Upper lobe of right lung (tissue), 1 donor: ENCODE measurements at regions not wholly inside any gene's neighbourhood (a gene's known extent, or its start where the extent isn't known, plus 50 kb on each side); places are given as distances from the start of the nearest gene placed in this dataset.

Source experiments
- ATAC-seq: fragments of 200-7000 bp; cut with Tn5 transposase; one replicate; pipeline ENCODE4 v1.9.1; 2020; ENCODE audit warnings: mild to moderate bottlenecking, moderate library complexity
- DNase-seq: peaks from one replicate; pipeline ENCODE4 v3.0.0-alpha.2; 2020
- H3K27ac ChIP-seq: fragments of 200-600 bp; one replicate; pipeline ENCODE4 v1.8.0; 2022
- H3K27me3 ChIP-seq: fragments of 200-600 bp; one replicate; pipeline ENCODE4 v1.8.0; 2022; ENCODE audit warnings: mild to moderate bottlenecking
- H3K36me3 ChIP-seq: fragments of 200-600 bp; one replicate; pipeline ENCODE4 v1.8.0; 2022
- H3K4me1 ChIP-seq: fragments of 200-600 bp; one replicate; pipeline ENCODE4 v1.8.0; 2022
- H3K4me3 ChIP-seq: fragments of 200-600 bp; one replicate; pipeline ENCODE4 v1.8.0; 2022; ENCODE audit warnings: mild to moderate bottlenecking
- H3K9me3 ChIP-seq: fragments of 200-600 bp; one replicate; pipeline ENCODE4 v1.8.0; 2022
- CTCF ChIP-seq: fragments of 200-600 bp; IDR thresholded peaks from one replicate; pipeline ENCODE4 v1.8.0; 2022; ENCODE audit warnings: antibody characterized with exemption
- intact Hi-C: fragments of 100-400 bp; cut with DNase I; formaldehyde crosslinking; loops from one replicate; pipeline ENCODE4 v1.11.0; 2022
- donor health status: DM: no; HTN: yes; CAD: no; lungs with severe emphysema.

- no peak for ATAC-seq
- TF ChIP-seq CTCF: no peak
- Histone ChIP-seq H3K4me3 (no peak overlapping the region), H3K4me1 (peaks cover 17% of the 10 kb centered on the region), H3K27ac (no peak overlapping the region), H3K36me3 (no peaks in the 10 kb centered on the region), H3K9me3 (no peaks in the 10 kb centered on the region), H3K27me3 (no peaks in the 10 kb centered on the region)
- intact Hi-C loops: no loop called here
- no peak for DNase-seq
Measured at GRCh38 chr4:152259866-152260265, 276.0 kb downstream of the FBXW7 start.

GRCh38 chr4:152258804-152259708 is 276.8 kb downstream of the FBXW7 start:
- DNase-seq (no peak), ATAC-seq (no peak)
- TF ChIP-seq CTCF: no peak
- Histone ChIP-seq H3K36me3 (no peaks in the 10 kb centered on the region), H3K4me1 (peaks cover 17% of the 10 kb centered on the region), H3K27ac (no peak overlapping the region), H3K4me3 (no peak overlapping the region), H3K9me3 (no peaks in the 10 kb centered on the region), H3K27me3 (no peaks in the 10 kb centered on the region)
- intact Hi-C loops: no loop called here

GRCh38 chr4:152258391-152258790 is 277.5 kb downstream of the FBXW7 start:
- Histone ChIP-seq H3K27me3 (no peaks in the 10 kb centered on the region), H3K36me3 (no peaks in the 10 kb centered on the region), H3K4me3 (no peak overlapping the region), H3K4me1 (peaks cover 17% of the 10 kb centered on the region), H3K9me3 (no peaks in the 10 kb centered on the region), H3K27ac (no peak overlapping the region)
- ATAC-seq (no peak), DNase-seq (no peak)
- intact Hi-C loops: no loop called here
- TF ChIP-seq CTCF: no peak

GRCh38 chr4:152257601-152258066 is 278.3 kb downstream of the FBXW7 start:
- H3K4me3 ChIP-seq: no peak overlapping the region
- H3K9me3 ChIP-seq: no peaks in the 10 kb centered on the region
- peaks cover 17% of the 10 kb centered on the region for H3K4me1 ChIP-seq
- no peaks in the 10 kb centered on the region for H3K27me3 ChIP-seq
- intact Hi-C loops: no loop called here
- H3K27ac ChIP-seq: no peak overlapping the region
- ATAC-seq: no peak
- DNase-seq: no peak
- TF ChIP-seq CTCF: no peak
- H3K36me3 ChIP-seq: no peaks in the 10 kb centered on the region

- Histone ChIP-seq H3K9me3 (no peaks in the 10 kb centered on the region), H3K27ac (no peak overlapping the region), H3K4me3 (no peak overlapping the region), H3K27me3 (no peaks in the 10 kb centered on the region), H3K36me3 (no peaks in the 10 kb centered on the region), H3K4me1 (peaks cover 17% of the 10 kb centered on the region)
- ATAC-seq (no peak), DNase-seq (no peak)
- TF ChIP-seq CTCF: no peak
- intact Hi-C loops: no loop called here
Measured at GRCh38 chr4:152256996-152257395, 278.9 kb downstream of the FBXW7 start.
